Astrocyte of the spinal cord (primary cell): ENCODE measurements at regions not wholly inside any gene's neighbourhood (a gene's known extent, or its start where the extent isn't known, plus 50 kb on each side); places are given as distances from the start of the nearest gene placed in this dataset.
A peak's percentile ranks its signal among the peaks of the same experiment; 100 is the strongest.
"Not testable (repeated sequence)": the region's sequence is repeated elsewhere in the genome, so short reads cannot be mapped to it uniquely, and the experiment has no call there.

ENCODE experiments used
- DNase-seq: peaks from one replicate; pipeline ENCODE4 v3.0.0; 2011; ENCODE audit warnings: low read depth, low spot score
- H3K4me3 ChIP-seq: 2 replicates; pipeline ENCODE4 v1.5.1; 2011; ENCODE audit warnings: low read depth, mild to moderate bottlenecking, low read length, moderate library complexity
- CTCF ChIP-seq: IDR thresholded peaks from 2 replicates; pipeline ENCODE4 v1.5.1; 2012; ENCODE audit warnings: low read depth, mild to moderate bottlenecking, low read length, inconsistent platforms
- in situ Hi-C: cut with HindIII; loops from 2 replicates; pipeline ENCODE4 v1.10.0; 2017; ENCODE audit warnings: low sequenced_read_pairs

GRCh38 chr2:88941178-88941577 lies 249.7 kb downstream of the RPIA start:
- DNase-seq, in situ Hi-C loops, H3K4me3 ChIP-seq: not testable (repeated sequence)
- peak; percentile 13 for TF ChIP-seq CTCF

GRCh38 chr2:88942798-88943197 lies 251.3 kb downstream of the RPIA start:
- in situ Hi-C loops, result no loop called here
- no peak overlapping the region for H3K4me3 ChIP-seq
- no peak for DNase-seq
- no peak for TF ChIP-seq CTCF

GRCh38 chr2:88949336-88949735 lies 257.9 kb downstream of the RPIA start:
- in situ Hi-C loops, result no loop called here
- TF ChIP-seq CTCF, result no peak
- H3K4me3 ChIP-seq, result no peak overlapping the region
- no peak for DNase-seq

GRCh38 chr2:88950010-88950409 lies 258.5 kb downstream of the RPIA start:
- TF ChIP-seq CTCF, result no peak
- no peak overlapping the region for H3K4me3 ChIP-seq
- DNase-seq, result no peak
- in situ Hi-C loops, result no loop called here

GRCh38 chr2:88955607-88956006 lies 264.1 kb downstream of the RPIA start:
- in situ Hi-C loops, result no loop called here
- TF ChIP-seq CTCF, result no peak
- no peak overlapping the region for H3K4me3 ChIP-seq
- DNase-seq, result no peak

GRCh38 chr2:88959480-88960204 lies 268.2 kb downstream of the RPIA start:
- in situ Hi-C loops, result no loop called here
- no peak for DNase-seq
- H3K4me3 ChIP-seq, result no peak overlapping the region
- TF ChIP-seq CTCF, result no peak

- in situ Hi-C loops, H3K4me3 ChIP-seq: not testable (repeated sequence)
Measured at GRCh38 chr2:88961323-88961722, 269.9 kb downstream of the RPIA start.

More at GRCh38 chr2:88961323-88961722, 269.9 kb downstream of the RPIA start:
- not testable (repeated sequence) for DNase-seq
